ENCODE measurements at regions not wholly inside any gene's neighbourhood (a gene's known extent, or its start where the extent isn't known, plus 50 kb on each side); places are given as distances from the start of the nearest gene placed in this dataset.

- H3K4me3 ChIP-seq (ENCODE audit: control insufficient read depth, low read depth, low read length): no peak overlapping the region
- DNase-seq (ENCODE audit: low read depth): no peak
- TF ChIP-seq, protein P1, sequence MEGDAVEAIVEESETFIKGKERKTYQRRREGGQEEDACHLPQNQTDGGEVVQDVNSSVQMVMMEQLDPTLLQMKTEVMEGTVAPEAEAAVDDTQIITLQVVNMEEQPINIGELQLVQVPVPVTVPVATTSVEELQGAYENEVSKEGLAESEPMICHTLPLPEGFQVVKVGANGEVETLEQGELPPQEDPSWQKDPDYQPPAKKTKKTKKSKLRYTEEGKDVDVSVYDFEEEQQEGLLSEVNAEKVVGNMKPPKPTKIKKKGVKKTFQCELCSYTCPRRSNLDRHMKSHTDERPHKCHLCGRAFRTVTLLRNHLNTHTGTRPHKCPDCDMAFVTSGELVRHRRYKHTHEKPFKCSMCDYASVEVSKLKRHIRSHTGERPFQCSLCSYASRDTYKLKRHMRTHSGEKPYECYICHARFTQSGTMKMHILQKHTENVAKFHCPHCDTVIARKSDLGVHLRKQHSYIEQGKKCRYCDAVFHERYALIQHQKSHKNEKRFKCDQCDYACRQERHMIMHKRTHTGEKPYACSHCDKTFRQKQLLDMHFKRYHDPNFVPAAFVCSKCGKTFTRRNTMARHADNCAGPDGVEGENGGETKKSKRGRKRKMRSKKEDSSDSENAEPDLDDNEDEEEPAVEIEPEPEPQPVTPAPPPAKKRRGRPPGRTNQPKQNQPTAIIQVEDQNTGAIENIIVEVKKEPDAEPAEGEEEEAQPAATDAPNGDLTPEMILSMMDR (conservative IDR thresholded peaks at IDR 0.05; ENCODE audit: control insufficient read depth, insufficient read depth, low read depth, low read length): peak; percentile 7
Observed at GRCh38 chr7:131222171-131222570, 105.5 kb upstream of the MKLN1 start.

- no peak overlapping the region for H3K4me3 ChIP-seq (ENCODE audit: control insufficient read depth, low read depth, low read length)
- DNase-seq (ENCODE audit: low read depth): no peak
- TF ChIP-seq, protein P1 (conservative IDR thresholded peaks at IDR 0.05; ENCODE audit: control insufficient read depth, insufficient read depth, low read depth, low read length): no peak
Observed at GRCh38 chr7:131223151-131223550, 104.5 kb upstream of the MKLN1 start.

- no peak for DNase-seq (ENCODE audit: low read depth)
- TF ChIP-seq, protein P1 (conservative IDR thresholded peaks at IDR 0.05; ENCODE audit: control insufficient read depth, insufficient read depth, low read depth, low read length): no peak
- no peak overlapping the region for H3K4me3 ChIP-seq (ENCODE audit: control insufficient read depth, low read depth, low read length)
Observed at GRCh38 chr7:131224996-131225395, 102.7 kb upstream of the MKLN1 start.

DNA sequence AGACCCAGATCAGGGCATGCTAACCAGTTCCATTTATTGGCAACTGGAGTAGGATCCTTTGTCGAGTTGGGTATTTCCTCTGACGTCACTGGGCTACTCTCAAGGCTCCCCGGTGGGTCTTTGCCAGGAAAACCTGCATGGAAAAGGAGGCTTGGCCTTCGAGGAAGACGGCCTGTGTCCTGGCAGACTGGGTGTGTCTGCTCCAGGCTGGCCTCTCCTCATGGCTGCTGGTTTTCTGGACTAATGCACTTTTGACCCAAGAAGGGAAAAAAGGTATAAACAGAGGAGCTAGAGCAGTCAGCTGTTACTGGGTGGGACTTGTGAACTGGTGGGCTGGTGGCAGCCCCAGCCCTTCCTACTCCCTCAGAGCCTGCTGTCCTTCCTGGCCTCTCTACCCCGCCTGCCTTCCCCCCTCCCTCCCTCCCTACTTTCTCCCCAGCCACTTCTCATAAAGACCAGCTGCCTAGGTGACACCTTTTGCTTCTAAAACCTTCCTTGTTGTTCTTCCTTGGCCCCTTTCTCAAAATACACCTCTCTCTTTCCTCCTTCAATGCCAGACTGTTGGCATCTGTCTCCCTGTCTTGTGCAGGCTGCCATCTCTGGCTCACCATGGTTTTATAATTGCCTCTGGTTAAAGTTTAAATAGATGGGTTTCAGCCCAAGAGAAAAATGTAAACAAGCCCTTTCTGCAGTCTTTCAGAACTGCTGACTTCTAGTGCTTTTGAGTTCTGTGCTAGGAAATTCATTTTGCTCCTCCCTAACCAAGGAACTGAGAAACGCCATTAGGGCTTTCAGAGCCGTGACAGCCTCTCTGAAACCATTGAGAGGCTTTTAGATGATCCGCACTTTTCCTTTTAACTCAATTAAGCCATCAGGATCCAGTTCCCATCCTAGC is 101.8 kb upstream of the MKLN1 start:
- H3K4me3 ChIP-seq (ENCODE audit: control insufficient read depth, low read depth, low read length): no peak overlapping the region
- TF ChIP-seq, protein P1 (conservative IDR thresholded peaks at IDR 0.05; ENCODE audit: control insufficient read depth, insufficient read depth, low read depth, low read length): no peak
- DNase-seq (ENCODE audit: low read depth): peak; percentile 41

GRCh38 chr7:131226514-131226865 is 101.2 kb upstream of the MKLN1 start:
- DNase-seq (ENCODE audit: low read depth): no peak
- no peak overlapping the region for H3K4me3 ChIP-seq (ENCODE audit: control insufficient read depth, low read depth, low read length)
- TF ChIP-seq, protein P1 (conservative IDR thresholded peaks at IDR 0.05; ENCODE audit: control insufficient read depth, insufficient read depth, low read depth, low read length): no peak

GRCh38 chr7:131231381-131232220 is 96.1 kb upstream of the MKLN1 start:
- TF ChIP-seq, protein P1 (conservative IDR thresholded peaks at IDR 0.05; ENCODE audit: control insufficient read depth, insufficient read depth, low read depth, low read length): no peak
- H3K4me3 ChIP-seq (ENCODE audit: control insufficient read depth, low read depth, low read length): no peak overlapping the region
- peak; percentile 59 for DNase-seq (ENCODE audit: low read depth)

Data from fibroblast of mammary gland (primary cell).